GM19239 (cell line): ENCODE measurements at regions not wholly inside any gene's neighbourhood (a gene's known extent, or its start where the extent isn't known, plus 50 kb on each side); places are given as distances from the start of the nearest gene placed in this dataset.
"Not testable (repeated sequence)": the region's sequence is repeated elsewhere in the genome, so short reads cannot be mapped to it uniquely, and the experiment has no call there.

Experiments used
- DNase-seq: peaks from one replicate; pipeline ENCODE4 v3.0.0; 2011; ENCODE audit warnings: low spot score; ENCODE audit not compliant: insufficient read length
- FAIRE-seq: peaks from 2 replicates; lab custom pipeline; 2011; peaks lifted over from hg19 to GRCh38; lab: Jason Lieb, UNC

DNA sequence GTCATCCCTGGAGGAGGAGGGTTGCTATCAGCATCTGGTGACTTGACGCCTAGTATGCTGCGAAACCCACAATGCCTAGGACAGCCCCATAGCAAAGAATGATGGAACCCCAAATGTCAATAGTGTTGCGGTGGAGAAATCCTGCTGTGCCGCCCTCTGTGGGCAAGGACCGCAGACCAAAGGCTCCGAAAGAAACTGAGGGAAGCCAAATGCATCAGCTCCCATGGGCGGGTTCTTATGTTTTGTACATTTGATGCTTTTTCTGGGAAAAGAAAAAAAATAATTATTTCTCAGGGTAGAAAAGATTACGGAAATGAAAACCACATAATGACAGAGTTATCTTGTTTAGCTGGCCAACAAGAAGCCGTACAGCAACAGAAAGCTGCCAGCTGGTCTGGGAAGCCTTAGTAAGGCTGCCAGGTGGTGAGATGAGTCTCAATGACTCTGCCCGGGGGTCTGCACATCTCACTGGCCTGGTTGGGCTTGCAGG lies 95.0 kb upstream of the TBL1X start:
- FAIRE-seq (no peak), DNase-seq (no peak)

DNA sequence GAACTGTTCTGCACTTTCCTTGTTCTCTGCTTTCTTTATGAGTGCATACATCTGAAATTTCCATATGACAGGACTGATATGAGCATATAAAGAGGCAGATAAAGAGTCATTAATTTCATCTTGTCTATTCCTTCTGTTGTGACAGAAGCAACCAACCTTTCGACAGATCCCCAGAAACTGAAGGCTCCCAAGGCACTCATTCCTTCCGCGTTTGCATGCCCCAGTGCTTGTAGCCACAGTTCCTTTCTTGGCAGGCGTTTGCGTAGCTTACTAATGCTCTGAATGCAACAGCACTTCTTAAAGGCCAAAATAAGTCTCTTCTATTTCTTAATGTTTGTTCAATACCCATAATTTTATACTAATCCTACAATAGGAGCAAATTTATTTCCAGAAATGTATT lies 94.0 kb upstream of the TBL1X start:
- FAIRE-seq (no peak), DNase-seq (no peak)

DNA sequence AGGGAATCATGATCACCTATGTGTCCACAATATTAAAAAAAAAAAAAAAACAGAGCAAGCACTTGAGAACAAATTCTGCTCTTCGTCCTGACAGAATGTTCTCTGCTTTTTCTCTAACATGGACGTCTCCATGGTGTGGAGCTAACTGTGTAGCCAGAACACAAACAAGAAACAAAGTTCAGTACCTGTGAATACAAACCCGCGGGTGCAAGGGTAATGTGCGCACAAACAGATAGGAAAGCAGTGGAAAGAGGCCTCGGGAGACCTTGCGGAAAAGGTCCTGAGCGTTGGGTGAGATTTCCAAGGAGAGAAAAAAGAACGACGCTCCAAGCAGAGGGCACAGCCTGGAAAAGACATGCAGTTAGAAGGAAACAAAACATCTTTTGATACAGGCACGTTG lies 92.0 kb upstream of the TBL1X start:
- FAIRE-seq, result no peak
- no peak for DNase-seq

DNA sequence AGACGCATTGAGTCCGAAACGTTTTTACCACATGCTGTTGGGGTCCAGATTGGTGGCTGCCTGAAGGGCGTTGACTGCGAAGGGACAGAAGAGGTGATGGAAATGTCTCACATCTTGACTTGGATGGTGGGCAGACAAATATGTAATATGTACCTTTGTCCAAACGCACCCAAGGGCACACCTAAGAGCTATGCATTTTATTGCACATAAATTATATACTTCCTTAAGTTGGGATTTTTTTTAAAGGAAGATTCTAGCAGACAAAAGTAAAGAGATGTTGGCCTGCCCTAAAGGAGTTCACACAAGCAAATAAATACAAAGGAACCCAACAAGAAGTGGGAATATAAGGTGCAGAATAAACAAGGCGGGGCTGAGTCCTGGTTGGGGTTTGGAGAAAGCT lies 91.1 kb upstream of the TBL1X start:
- DNase-seq (no peak), FAIRE-seq (no peak)

- no peak for DNase-seq
- no peak for FAIRE-seq
These were observed 90.3 kb upstream of the TBL1X start for GRCh38 chrX:9374555-9374954.

DNA sequence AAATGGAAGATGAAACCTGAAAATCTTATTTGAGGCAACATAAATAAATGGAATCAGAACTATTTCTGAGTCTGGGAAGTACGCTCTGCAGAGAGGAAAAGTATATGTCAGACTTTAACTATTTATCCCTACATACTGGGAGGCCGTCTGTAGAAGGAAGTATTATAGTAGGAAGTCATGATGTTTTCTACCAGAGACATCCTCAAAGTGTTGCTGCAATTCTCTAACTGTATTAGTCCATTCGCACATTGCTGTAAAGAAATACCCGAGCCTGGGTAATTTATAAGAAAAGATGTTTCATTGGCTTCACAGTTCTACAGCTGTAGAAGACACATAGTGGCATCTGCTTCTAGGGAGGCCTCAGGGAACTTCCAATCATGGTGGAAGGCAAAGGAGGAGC lies 88.7 kb upstream of the TBL1X start:
- FAIRE-seq, result no peak
- no peak for DNase-seq

DNA sequence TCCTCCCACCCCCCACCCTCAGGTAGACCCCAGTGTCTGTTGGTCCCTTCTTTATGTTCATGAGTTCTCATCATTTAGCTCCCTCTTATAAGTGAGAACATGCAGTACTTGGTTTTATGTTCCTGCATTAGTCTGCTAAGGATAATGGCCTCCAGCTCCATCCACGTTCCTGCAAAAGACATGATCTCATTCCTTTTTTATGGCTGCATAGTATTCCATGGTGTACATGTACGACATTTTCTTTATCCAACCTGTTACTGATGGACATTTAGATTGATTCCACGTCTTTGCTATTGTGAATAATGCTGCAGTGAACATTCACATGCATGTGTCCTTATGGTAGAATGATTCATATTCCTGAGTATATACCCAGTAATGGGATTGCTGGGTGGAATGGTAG lies 87.6 kb upstream of the TBL1X start:
- DNase-seq, FAIRE-seq: not testable (repeated sequence)

GRCh38 chrX:9378980-9379696 lies 85.7 kb upstream of the TBL1X start:
- no peak for FAIRE-seq
- DNase-seq, result no peak

DNA sequence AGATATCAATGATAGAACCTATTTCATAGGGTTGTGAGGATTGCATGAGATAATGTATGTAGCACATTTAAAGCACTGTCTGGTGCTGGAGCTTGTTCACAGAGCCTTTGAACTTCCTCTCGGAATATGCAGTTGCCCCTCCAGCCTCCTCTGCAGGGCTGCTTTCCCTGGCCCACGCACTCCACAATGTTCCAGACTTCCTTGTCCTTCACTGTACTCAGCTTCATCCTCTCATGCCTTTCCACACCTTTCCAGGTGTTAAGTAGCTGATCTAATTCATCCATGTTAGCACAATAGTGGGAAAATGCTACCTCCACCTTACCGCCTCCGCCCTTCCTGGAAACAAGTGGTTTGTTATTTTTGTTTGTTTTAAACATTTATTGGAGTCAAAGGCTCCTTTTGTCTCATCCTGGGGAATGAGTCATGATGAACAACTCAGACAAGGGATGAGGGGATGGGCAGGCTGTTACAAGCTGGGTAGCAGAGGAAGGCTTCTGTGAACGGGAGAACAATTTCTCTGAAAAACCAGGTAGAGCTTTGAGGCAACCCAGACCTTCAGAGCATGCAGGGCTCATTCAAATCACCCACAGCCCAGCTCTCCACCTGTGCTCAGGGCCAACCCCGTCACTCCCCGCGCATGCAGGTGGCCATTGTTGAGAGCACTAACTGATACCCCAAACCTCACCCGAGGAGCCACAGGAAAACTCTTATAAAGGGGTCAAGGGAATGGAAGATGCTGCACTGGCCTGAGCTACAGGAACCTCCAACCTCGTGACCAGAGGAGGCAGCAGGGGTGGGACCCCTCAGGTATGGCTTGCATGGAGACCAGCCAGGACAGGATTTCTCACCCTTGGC lies 84.9 kb upstream of the TBL1X start:
- DNase-seq (no peak), FAIRE-seq (no peak)

GRCh38 chrX:9383655-9384054 lies 81.2 kb upstream of the TBL1X start:
- no peak for DNase-seq
- no peak for FAIRE-seq

GRCh38 chrX:9388450-9388849 lies 76.4 kb upstream of the TBL1X start:
- DNase-seq (no peak), FAIRE-seq (no peak)

DNA sequence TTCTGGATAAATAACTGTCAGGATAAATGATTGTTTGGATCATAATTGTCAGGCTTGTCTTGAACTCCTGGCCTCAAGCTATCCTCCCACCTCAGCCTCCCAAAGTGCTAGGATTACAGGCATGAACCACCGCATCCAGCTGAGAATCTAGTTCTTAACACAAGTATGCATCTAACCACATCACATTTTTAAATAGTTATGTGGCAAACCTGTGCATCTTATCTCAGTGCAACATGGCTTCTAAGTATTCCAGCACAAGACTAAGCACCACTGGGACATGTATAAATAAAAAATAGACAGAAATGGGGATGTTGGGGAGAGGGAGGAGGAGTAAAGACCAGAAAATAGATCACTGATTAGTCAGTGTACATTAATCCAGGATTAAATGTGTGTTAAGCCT lies 74.7 kb upstream of the TBL1X start:
- DNase-seq (no peak), FAIRE-seq (no peak)

DNA sequence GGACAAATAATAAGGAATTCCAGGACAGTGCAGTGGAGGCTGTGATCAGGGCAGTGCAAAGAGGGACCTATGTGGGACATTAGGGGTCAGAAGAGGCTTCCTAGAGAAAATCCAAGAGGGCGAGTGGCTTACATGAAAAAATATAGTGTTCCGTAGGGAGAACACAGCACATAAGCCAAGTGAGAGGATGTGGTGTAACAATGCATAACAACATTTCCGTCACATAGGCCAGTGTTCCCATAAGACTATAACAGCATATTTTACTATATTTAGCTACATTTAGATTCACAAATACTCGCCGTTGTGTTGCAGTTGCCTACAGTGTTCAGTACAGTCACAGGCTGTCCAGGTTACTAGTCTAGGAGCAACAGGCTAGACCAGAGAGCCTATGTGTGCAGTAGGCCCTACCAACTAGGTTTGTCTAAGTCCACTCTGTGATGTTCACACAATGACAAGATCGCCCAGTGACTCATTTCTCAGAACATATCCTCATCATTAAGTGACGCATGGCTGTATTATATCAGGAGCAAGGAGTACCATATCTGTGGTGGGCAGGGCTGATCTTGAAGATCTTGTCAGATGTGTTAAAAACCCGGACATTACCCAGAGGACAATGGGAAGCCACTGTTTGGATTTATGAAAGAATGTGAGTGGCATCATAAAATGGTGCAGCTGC lies 74.0 kb upstream of the TBL1X start:
- FAIRE-seq (no peak), DNase-seq (no peak)

- FAIRE-seq (no peak), DNase-seq (no peak)
These were observed 72.4 kb upstream of the TBL1X start for GRCh38 chrX:9392445-9392844.

- DNase-seq (no peak), FAIRE-seq (no peak)
These were observed 71.3 kb upstream of the TBL1X start for GRCh38 chrX:9393571-9393970.

- FAIRE-seq (no peak), DNase-seq (no peak)
These were observed 70.6 kb upstream of the TBL1X start for GRCh38 chrX:9394212-9394611.

GRCh38 chrX:9396930-9397329 lies 67.9 kb upstream of the TBL1X start:
- no peak for DNase-seq
- no peak for FAIRE-seq

DNA sequence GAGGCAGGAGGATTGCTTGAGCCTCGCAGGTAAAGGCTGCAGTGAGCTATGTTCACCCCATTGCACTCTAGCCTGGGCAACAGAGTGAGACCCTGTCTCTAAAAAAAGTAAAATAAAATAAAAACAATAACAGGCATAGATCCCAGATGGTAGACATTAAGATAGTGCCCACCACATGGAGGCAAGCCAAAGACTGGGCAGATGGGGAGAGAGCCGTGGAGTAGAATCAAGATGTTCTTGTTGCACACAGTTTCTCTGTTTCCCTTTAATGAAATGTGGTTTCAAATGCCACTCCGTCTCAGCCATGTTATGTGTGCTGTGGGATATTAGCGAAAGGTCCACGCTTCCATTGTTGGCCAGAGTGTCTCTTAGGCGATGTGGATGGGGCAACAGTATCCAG lies 63.8 kb upstream of the TBL1X start:
- DNase-seq (no peak), FAIRE-seq (no peak)

DNA sequence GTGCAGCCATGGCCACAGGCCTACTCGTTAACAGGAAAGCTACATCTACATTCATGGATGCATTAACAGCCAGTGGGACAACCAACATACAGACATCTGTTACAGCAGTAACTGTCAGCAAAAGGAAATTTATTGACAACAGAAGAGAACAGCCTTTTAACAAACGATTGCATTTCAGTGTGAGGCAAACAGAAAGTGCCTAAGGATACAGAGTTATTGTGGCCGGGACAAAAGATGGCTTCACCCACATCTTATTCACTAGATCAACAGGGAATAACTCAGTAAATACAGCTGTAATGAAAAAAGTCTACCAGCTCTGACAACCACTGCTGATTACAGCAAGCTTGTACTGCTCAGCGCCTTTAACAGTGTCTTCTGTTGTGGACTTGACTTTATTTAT lies 61.5 kb upstream of the TBL1X start:
- FAIRE-seq, result no peak
- DNase-seq, result no peak

- FAIRE-seq, result peak; percentile 48
- DNase-seq, result not testable (repeated sequence)
These were observed 59.2 kb upstream of the TBL1X start for GRCh38 chrX:9405635-9406034.

- DNase-seq, result not testable (repeated sequence)
These were observed 54.0 kb upstream of the TBL1X start for GRCh38 chrX:9410889-9411288.

More at GRCh38 chrX:9410889-9411288, 54.0 kb upstream of the TBL1X start:
- not testable (repeated sequence) for FAIRE-seq
